NCI-H2196 (cell line): ENCODE measurements at regions not wholly inside any gene's neighbourhood (a gene's known extent, or its start where the extent isn't known, plus 50 kb on each side); places are given as distances from the start of the nearest gene placed in this dataset.

Source experiments
- DNase-seq: peaks from one replicate; lab custom pipeline; 2025; ENCODE audit not compliant: unreplicated experiment; lab: John Stamatoyannopoulos, UW

DNA sequence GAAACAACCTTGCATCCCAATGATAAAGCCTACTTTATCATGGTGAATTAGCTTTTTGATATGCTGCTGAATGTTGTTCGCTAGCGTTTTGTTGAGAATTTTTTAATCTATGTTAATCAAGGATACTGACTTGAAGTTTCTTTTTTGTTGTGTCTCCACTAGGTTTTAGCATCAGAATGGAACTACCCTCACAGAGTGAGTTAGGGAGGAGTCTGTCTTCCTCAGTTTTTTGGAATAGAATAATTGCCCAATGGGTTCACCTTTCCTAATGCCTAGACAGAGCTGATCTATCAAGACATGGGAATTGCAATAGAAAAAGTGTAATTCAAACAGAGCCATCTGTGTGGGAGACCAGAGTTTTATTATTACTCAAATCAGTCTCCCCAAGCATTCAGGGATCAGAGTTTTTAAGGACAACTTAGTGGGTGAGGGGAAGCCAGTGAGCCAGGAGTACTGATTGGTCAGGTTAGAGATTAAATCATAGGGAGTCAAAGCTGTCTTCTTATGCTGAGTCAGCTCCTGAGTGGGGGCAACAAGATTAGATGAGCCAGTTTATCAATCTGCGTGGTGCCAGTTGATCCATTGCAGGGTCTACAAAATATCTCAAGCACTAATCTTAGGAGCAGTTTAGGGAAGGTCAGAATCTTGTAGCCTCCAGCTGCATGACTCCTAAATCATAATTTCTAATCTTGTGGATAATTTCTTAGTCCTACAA lies 237.4 kb upstream of the PPP2R3A start:
- DNase-seq = no peak

DNA sequence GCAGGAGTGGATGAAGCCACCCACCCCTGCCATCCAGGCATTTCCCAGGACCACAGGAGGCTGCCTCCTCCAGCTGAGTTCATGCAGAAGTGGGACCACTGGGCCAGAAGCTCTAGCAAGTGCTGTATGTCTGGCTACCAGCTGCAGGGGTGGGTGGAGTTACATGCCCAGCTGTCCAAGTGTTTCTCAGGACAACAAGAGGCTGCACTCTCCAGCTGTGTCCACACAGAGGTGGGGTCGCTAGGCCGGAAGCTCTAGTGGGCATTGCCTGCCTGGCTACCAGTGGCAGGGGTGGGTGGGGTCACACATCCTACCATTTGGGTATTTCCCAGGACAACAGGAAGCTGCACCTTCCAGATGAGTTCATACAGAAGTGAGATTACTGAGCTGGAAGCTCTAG lies 234.0 kb upstream of the PPP2R3A start:
- DNase-seq = no peak

DNA sequence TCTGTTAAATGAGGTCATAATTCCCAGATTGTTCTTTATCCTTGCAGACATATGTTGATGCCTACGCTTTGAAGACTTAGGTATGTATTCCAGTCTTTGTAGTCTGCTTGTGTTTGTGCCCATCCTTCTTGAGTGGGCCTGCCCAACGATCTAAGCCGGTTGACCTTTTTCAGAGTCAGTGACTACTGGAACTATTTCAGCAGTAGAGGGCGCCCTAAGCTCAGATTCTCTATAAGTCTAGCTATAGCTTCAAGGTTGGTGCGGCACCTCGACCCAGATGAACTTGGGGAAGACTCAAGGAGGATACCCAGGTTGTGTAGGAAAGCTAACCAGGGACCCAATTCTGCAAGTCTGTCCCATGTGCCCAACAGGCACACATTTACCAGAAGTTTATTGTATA lies 228.8 kb upstream of the PPP2R3A start:
- DNase-seq = no peak

DNA sequence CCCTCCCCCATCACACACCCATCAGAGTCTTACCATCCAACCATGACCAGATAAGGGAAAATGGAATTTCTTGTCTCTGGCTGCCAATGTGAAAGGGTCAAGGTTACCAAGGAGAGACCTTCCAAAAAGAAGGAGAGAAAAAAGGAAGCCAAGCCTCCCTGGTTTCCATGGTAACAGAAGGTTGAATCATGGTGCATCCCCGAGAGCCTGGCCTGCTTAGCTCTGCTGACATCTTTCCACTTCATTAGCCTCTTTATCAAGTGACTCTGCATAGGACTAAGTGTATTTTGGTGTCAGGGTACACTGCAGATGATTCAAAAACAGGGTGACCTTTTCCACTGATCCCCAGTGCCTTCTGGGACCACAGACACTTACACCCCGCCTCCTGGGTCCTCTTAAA lies 225.7 kb upstream of the PPP2R3A start:
- no peak for DNase-seq

DNA sequence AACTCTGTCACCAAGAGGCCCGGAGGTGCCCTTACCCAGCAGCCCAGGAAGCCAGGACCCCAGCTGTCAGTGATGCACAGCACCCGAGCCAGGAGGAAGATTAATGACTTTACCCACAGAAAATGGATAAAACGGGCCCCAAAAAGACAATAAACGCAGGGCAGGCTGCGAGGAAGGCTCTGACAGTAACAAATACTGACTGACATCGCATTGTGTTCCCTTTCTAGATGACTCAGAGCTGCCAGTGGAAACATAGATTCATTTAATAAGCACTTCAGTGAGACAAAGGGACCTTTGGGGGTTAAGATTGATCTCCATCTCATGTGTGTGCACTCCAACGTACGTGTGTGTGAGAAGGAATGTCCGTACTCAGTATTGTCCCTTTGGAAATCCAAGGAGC lies 225.3 kb upstream of the PPP2R3A start:
- DNase-seq = no peak

DNA sequence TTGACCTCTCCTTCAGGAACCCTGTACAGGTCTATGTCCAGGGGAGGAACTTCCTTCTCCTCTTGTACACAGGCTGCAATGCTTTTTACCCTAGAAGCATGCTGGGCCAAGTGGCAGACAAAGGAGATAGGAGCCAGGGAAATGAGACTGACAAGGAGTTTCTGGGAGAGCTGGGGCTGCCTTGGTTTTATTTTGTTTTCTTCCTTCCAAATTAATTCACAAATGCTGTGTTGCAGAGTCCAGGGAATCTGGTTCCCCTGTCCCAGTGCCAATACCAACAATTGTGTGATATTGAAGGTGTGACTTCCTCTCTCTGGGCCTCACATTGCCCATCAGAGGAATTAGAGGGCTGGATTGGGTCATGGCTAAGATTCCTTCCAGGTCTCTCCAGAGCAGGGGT lies 224.8 kb upstream of the PPP2R3A start:
- no peak for DNase-seq

DNA sequence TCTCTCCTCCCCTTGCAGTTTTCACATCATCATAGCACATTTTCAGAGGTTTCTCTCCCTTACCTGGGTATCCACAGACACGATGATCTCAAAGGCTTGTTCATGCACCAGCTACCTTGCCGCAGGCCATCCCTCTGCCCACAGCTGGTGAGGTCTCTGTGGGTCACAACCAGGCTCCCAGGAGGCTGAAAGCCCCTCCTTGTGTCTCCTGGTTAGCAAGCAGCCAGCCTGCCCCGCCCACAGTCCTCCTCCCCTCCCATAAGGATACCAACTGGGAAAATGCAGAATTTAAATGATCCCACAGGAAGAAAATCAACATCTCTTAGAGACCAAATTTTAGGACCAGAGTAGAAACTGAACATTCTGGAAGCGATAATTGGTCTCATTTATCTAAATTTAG lies 213.5 kb upstream of the PPP2R3A start:
- no peak for DNase-seq

DNA sequence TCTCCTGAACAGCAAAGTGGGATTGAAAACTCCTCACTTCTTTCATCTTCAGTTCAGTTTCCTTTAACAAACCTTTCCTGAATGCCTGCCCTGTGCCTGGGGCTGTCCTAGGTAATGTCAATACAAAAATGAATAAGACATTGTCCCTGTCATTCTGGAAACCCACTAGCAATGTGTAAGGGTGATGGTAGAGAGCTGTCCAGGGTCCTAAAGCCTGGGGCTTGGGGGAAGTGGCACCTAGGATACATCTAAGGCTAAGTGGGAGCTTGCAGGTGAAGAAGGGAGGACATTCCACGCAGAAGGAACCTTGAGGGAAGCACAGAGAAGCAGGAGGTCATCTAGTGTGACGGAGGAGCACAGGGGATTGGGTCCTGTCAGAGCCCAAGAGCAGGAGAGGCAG lies 212.7 kb upstream of the PPP2R3A start:
- no peak for DNase-seq

DNA sequence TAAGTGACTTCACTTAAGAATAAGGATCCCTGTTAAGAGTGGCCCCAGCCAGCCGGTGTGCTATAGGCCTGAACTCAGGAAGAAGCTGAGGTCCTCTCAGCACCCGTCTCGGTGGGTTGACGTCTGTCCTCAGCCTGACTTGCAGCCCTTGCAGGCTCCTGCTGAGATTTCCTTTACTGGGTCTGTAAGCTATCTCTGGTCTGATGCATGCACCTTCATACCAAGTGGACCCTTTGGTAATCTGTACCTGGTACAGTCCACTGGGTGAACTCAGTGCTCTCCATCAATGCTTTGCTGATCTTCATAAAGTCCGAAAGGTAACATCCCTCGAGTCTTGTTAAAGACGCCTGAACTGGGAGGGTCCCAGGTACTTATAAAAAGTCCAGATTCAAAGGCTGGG lies 212.0 kb upstream of the PPP2R3A start:
- DNase-seq = no peak

DNA sequence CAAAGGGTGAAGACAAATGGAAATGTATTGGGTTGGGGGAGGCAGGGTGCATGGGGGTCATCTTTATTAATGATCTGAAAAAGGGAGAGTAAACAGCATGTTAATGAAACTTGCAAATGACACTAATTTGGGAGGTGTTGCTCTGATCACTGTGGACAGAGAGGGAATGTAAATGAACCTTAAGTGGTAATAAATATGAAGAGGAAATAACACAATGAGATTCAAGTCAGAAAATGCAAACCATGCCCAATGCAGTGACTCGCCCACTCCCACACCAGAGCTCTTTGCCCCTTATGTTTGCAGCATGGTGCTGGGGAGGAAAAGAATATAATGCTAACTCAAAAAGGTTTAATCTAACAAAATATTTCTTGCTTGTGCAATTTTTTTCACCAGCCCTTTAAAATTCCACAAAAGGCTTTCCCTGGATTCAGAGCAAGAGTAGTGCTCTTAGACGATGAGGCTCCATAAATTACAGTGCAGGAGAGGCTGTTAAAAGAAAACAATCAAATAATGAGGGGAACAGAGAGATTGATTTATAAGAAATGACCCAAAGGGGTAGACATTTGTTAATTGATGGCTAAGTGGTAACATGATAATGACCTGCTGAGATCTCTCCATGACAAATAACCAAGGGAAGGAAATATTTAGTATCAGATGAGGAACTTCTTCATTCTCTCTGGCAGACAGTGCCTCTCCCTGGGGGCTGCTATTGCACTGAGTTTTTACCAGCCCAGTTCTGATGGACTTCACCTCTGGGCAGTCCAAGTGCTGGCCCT lies 210.0 kb upstream of the PPP2R3A start:
- no peak for DNase-seq

DNA sequence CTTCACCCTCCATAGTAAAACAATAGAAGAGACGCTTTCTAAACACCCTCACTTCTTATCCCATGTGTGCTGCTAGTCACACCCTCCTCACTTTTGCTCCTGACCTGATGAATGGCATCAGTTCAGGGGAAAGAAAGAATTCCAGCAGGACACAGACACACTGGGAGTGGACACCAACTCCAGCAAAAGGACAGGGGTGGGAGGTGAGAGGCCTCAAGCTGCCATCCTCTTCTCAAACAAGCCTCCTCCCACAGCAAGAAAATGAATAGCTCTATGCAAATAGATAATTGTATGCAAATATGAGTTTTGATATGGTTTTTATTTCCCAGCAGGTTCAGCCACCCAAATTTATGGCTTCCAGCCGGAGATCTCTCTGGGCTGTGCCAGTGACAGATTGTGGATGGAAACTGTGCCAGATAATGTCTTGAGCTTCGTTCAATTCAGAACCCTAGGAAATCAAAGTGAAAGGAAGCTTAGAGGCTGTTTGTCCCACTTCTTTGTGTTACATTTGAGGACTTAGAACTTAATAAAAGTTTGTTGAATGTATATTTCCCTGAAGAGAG lies 209.3 kb upstream of the PPP2R3A start:
- no peak for DNase-seq

DNA sequence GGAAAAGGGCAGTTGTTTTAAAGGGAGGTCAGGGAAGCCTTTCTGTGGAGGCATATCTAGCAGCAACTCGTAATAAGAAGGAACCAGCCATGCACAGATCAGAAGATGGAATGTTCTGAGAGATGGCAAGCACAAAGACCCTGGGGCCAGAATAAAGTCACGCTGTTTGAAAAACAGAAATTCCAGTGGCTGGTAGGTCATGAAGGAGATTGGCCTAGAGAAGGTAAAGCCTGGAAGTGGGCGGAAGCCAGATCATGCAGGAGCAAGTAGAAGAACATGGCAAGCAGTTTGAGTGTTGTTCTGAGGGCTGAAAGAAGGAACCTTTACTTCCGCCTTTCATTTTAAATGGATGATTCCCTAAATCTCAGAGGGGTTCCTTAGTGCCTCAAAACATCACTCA lies 208.1 kb upstream of the PPP2R3A start:
- no peak for DNase-seq

DNA sequence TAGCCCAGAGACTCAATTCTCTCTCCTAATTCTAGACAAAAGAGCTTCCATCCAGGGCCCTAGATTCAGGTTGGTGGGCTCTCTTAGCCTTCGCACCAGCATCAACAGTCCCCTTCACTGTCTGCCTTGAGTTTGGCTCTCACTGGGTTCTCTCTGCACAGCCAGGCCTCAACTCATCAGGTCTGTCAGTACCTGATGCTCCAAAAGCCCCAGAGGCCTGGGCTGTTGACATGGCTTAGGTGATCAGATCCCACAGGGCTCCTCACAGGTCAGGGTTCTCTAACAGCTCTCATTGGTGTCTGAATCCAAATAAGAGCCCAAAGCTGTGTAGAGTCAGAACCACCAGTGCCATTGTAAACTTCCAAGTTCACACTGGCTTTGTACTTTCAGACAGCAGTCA lies 206.6 kb upstream of the PPP2R3A start:
- no peak for DNase-seq

DNA sequence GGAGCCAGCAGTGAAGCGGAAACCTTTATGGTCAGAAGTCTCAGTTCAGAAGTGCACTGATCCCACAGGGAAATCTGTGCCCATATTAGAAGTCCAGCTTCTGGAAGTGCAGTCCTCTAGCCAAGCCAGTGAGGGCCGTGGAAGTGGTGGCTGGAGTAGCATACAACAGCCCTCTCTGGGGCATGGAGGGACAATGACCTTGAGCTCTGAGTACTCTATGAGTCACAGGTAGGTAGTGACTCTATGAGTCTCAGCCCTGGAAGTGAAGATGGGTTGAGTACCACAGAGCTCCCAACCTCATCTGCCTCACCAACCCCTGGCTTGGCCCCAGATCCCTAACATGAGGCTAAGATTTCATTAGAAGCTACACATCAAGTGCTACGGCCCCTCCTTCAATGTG lies 205.9 kb upstream of the PPP2R3A start:
- DNase-seq = no peak

DNA sequence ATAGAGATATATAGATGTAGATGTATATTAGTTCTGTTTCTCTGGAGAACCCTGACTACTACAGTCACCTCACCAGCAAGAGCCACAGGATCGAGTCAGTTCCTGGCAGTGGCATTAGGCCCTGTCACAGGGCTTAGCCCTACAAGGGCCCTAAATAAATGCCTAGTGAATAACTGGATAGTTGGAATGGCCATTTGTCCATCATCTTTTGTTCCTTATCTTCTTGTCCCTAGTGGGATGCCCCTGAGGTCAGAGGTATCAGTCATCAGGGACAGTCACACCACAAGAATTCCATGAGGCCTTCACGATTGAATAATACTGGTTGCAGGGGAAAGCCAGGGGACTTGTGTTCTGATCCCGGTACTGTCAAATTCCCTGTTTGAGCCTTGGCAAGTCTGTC lies 204.9 kb upstream of the PPP2R3A start:
- DNase-seq = no peak

DNA sequence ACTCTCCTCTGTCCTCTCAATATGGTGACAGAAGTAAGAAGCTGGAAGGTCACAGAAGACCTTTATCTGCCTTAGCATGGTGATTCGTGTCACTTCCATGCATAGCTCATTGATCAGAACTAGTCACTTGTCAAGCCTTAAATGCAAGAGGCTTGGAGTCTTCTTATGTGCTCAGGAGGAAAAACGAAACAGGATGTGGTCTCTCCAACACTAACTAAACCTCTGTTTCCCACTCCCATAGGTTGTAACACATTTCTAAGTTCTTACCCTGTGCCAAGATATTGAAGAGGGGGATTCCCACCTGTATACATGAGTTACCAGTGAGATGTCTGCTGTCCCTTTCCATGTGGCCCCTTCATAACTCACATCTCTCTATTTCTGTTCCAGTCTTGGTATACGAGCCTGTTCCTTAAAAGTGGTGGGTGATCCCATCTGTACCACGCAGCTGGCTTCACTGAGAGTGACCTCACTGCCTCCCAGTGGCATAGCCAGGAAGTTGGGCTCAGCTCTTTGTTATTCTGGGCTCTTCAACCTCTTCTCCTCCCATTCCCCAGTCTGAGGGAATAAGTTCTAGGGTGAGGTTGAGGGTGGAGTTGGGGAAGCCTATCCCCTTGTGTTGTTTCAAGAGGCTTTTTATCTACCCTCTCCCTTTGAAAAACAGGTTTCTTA lies 203.2 kb upstream of the PPP2R3A start:
- no peak for DNase-seq

DNA sequence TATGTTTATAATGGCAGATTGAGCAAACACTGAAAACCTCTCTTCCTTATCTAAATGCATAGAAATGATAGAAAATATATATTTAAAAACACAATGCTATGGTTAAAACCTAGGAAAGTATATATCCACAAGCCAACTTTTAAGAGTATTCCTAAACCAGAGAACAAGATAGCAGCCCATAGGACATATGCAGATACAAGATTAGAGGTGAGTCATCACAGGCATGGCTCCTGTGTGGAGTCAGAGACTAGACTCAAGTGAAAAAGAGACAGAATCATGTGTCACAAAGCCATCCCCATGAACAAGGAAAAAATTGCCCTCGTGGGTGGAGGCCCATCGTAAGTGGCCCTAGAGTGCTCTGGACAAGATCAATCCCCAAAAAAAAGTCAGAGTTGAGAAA lies 199.4 kb upstream of the PPP2R3A start:
- no peak for DNase-seq

DNA sequence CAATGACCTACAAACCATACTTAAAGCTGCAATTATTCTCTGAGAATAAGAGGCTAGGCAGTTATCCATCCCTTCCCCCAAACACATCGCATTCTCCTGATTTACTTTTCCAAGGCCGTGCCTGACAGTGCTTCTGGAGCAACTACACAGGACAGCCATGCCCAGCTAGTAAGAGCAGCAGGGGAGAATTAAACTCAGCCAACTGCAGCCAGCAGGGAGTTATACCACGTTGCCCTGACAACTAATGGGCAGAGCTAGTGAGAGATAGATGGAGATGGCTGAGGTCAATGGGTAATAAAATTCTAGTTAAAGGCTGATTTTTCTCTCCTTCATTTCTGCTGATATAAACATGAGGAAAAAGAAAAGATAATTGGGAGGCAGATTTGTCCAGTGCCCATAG lies 193.8 kb upstream of the PPP2R3A start:
- DNase-seq = no peak

DNA sequence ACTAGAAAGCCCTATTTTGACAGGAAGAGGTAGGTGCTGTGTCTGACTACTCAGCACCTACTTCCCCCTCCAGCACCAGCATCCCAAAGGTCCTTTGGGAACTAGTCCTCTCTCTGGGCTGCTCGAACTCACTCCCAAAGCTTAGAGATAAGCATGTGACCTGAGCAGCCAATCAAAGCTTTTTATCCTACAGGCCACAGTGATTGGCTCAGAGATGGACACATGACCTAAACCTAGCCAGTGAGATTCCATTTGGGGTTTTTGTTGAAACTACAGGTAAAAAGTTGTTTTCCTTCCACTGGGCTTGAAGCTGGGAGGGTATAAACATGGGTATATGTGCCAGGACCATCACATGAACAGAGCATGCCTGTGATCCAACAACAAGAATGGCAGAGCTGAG lies 186.5 kb upstream of the PPP2R3A start:
- no peak for DNase-seq

DNA sequence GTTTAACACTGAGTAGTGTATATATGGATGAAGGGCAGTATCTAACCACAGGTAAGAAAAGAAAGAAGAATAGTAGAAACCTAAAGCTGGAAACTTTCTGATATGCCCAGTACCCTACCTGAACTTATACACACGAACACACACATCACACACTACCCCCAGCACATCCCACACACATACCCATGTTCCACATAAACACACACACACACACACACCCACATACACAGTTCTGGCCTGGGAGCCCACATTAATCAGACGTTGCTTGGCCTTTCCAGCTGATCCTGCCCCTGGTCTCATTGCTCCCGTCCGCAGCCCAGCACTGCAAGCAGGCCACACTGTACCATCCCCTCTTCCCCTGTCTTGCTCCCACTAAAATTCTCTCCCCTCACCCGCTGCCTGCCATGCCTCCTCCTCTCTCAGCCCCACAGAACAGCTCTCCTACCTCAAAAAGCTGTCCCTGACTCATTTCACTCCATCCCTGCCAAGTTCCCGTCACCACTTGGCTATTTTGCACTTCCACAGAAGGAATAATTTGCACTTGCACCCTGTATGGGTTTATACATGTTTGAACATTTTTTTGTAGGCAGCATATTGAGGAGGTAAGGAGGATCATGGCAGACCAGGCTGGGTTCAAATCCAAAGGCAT lies 185.8 kb upstream of the PPP2R3A start:
- DNase-seq = no peak

DNA sequence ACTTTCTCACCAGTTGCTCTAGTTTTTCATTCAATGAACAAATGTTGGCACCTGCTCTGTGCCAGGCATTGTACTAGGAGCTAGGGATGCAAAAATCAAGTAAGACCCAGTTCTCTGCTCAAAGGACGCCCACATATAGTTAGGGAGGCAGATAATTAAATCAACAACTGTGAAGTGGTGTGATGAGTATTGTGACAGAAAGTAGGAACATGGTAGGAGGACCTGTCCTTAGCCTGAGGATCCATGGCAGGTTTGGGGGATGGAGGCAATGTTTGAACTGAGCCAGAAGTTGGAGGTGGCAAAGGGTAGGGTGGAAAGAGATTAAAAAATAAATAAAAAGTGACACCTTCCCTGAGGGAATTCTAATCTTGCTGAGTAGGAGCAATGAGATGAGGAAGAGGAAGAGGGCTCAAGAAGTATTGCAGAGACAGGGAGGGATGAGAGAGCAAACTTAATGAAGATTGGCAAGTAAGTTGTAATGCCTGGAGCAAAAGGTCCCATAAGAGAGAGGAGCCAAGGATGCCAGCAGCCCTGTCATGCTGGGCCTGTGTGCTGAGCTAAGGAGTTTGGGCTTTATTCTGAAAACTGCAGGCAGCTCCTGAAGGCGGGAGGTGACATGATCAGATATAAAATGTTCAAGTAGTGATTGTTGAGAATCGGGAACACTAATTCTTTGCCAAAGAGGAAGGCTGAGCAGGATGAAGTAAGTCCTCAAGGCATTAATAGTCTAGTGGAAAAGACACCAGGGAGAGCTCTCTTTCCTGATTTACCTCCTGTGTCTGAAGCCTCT lies 184.3 kb upstream of the PPP2R3A start:
- no peak for DNase-seq
